ENCODE measurements at regions not wholly inside any gene's neighbourhood (a gene's known extent, or its start where the extent isn't known, plus 50 kb on each side); places are given as distances from the start of the nearest gene placed in this dataset.

GRCh38 chrX:67780694-67781109 is 236.9 kb downstream of the AR start:
- ATAC-seq (peak; percentile 85), DNase-seq (ENCODE audit: missing footprints) (peak; percentile 75)
- intact Hi-C loops (cut with DNase I), result loop anchor here (5.0 to 10.0 kb wide), 2 partner anchors 58 to 236 kb away; partner anchors contain the start of gene AR

DNA sequence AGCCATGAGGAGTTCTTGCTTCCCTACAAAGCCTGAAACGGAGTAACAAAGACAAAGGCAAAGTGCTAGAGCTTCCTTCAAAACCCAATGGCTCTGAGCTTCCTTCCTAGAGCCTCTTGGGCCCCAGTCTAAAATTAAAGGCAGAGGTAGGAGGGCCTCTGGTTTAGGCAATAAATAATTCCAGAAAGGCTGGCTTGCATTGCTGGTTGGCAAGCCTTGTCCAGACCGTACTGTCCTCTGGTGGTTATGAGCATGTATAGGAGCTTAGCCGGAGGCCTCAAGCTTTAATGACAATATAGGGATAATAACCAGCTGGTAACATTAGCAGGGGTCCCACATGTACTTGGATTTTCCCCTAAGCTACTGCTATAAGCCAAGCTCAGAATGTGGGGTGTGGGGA is 237.3 kb downstream of the AR start:
- DNase-seq (ENCODE audit: missing footprints), result no peak
- ATAC-seq, result peak; percentile 72
- intact Hi-C loops (cut with DNase I), result loop anchor here (5.0 to 10.0 kb wide), 2 partner anchors 59 to 236 kb away; partner anchors contain the start of gene AR

- DNase-seq (ENCODE audit: missing footprints) (no peak), ATAC-seq (peak; percentile 56)
- intact Hi-C loops (cut with DNase I), result loop anchor here (5.0 to 10.0 kb wide), 2 partner anchors 62 to 240 kb away; partner anchors contain the start of gene AR
Observed at GRCh38 chrX:67784712-67785111, 240.9 kb downstream of the AR start.

- ATAC-seq (no peak), DNase-seq (ENCODE audit: missing footprints) (no peak)
- intact Hi-C loops (cut with DNase I), result loop anchor here (10.0 kb wide), 1 partner anchor 242 kb away; the partner anchor contains the start of gene AR
Observed at GRCh38 chrX:67787196-67787595, 243.4 kb downstream of the AR start.

GRCh38 chrX:67789536-67789935 is 245.7 kb downstream of the AR start:
- intact Hi-C loops (cut with DNase I), result loop anchor here (10.0 kb wide), 1 partner anchor 245 kb away; the partner anchor contains the start of gene AR
- no peak for DNase-seq (ENCODE audit: missing footprints)
- no peak for ATAC-seq
